Thoracic aorta (tissue), 2 donors: ENCODE measurements at regions not wholly inside any gene's neighbourhood (a gene's known extent, or its start where the extent isn't known, plus 50 kb on each side); places are given as distances from the start of the nearest gene placed in this dataset.

ENCODE experiments used
- ATAC-seq: fragments of 150-250 bp; one replicate; pipeline ENCODE4 v1.8.0; 2017; ENCODE audit warnings: low read depth; ENCODE audit not compliant: insufficient number of reproducible peaks, low FRiP score
- DNase-seq: peaks from one replicate; pipeline ENCODE4 v3.0.0-alpha.2; 2020; ENCODE audit warnings: low spot score
- H3K27ac ChIP-seq, 2 donors: fragments of 200-600 bp; sonication (generic); 1 replicate in 1 of 2; 2 replicates in 1 of 2; pipeline ENCODE4 v1.5.1; 2016; ENCODE audit warnings: mild to moderate bottlenecking in 2 of 2, moderate library complexity in 2 of 2
- H3K27me3 ChIP-seq: fragments of 200-600 bp; sonication (generic); replicated peaks from 2 replicates; pipeline ENCODE4 v1.6.0; 2016; ENCODE audit warnings: mild to moderate bottlenecking; ENCODE audit not compliant: insufficient read depth
- H3K36me3 ChIP-seq: fragments of 200-600 bp; sonication (generic); one replicate; pipeline ENCODE4 v1.5.1; 2016
- H3K4me1 ChIP-seq, 2 donors: fragments of 200-600 bp; sonication (generic); 1 replicate in 1 of 2; 2 replicates in 1 of 2; pipeline versions ENCODE4 v1.5.1 to v1.6.0; 2016; ENCODE audit warnings: low read depth in 2 of 2, mild to moderate bottlenecking in 1 of 2; ENCODE audit not compliant: control insufficient read depth in 1 of 2
- H3K4me3 ChIP-seq: fragments of 200-600 bp; sonication (generic); 2 replicates; pipeline ENCODE4 v1.5.1; 2016; ENCODE audit warnings: mild to moderate bottlenecking
- H3K9me3 ChIP-seq: fragments of 200-600 bp; sonication (generic); 2 replicates; pipeline ENCODE4 v1.5.1; 2016
- CTCF ChIP-seq: fragments of 200-600 bp; sonication (generic); IDR thresholded peaks from one replicate; pipeline ENCODE4 v1.5.1; 2019; ENCODE audit warnings: antibody characterized with exemption

- Histone ChIP-seq H3K27me3 (no peaks in the 10 kb centered on the region), H3K27ac (no peak overlapping the region), H3K4me3 (no peak overlapping the region), H3K9me3 (no peaks in the 10 kb centered on the region), H3K4me1 (peaks cover 0 to 2% of the 10 kb centered on the region in 2 donors), H3K36me3 (no peaks in the 10 kb centered on the region)
- ATAC-seq: no peak
- TF ChIP-seq CTCF: no peak
- DNase-seq: no peak
Measured at GRCh38 chr12:24278832-24279231, 329.4 kb upstream of the SOX5 start.

GRCh38 chr12:24270965-24271364, 321.5 kb upstream of the SOX5 start:
- no peak overlapping the region for H3K4me3 ChIP-seq

DNA sequence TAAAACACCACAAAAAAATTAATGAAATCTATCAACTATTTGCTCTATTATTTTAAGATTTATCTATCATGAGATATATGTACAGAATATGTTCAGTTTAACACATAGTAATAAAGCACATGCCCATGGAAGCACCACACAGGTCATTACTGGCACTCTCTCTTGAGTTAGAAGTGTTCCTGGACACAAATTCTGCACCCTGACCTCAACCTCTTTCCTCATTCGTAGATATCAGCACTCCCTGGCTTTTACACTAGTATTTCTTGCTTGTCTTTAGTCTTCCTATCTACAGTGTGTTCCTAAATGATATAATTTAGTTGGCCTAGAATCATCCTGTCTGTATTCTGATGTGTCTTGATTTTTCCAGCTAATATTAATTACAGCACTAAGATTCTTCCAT, 321.0 kb upstream of the SOX5 start:
- DNase-seq (no peak), ATAC-seq (no peak)
- no peak overlapping the region for H3K27ac ChIP-seq
- H3K9me3 ChIP-seq: no peaks in the 10 kb centered on the region
- H3K36me3 ChIP-seq: no peaks in the 10 kb centered on the region
- no peaks in the 10 kb centered on the region for H3K4me1 ChIP-seq
- no peak overlapping the region for H3K4me3 ChIP-seq
- no peak for TF ChIP-seq CTCF
- H3K27me3 ChIP-seq: no peaks in the 10 kb centered on the region

More at GRCh38 chr12:24270965-24271364, 321.5 kb upstream of the SOX5 start:
- ATAC-seq: no peak
- H3K27ac ChIP-seq: no peak overlapping the region
- no peak for DNase-seq
- no peaks in the 10 kb centered on the region for H3K4me1 ChIP-seq
- H3K36me3 ChIP-seq: no peaks in the 10 kb centered on the region
- H3K9me3 ChIP-seq: no peaks in the 10 kb centered on the region
- no peak for TF ChIP-seq CTCF
- no peaks in the 10 kb centered on the region for H3K27me3 ChIP-seq

DNA sequence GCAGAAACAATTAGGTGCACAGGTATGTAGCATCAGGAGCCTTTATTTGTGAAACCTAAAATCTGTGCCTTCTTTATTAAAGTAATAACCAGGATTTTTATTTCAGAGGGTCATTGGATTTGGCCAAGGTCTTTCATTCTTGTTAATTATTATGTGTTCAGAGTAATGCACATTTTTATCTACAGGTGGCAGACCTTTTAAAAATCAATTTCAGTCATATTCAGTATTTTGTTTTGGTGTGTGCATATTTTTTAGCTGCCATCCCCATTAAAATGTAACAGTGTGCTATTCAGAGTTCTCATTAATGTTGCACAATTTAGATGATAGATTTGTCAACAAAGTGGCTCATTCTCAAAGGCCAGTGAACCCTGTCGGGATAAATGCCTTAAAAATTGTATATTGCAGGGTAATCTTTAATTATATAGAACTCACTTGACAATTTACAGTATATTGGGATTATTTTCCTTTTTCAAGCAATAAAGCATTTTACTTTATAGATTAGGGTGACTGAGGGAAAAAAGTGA, 319.3 kb upstream of the SOX5 start:
- DNase-seq (no peak), ATAC-seq (no peak)
- Histone ChIP-seq H3K36me3 (no peaks in the 10 kb centered on the region), H3K27ac (no peak overlapping the region), H3K4me3 (no peak overlapping the region), H3K9me3 (no peaks in the 10 kb centered on the region), H3K27me3 (no peaks in the 10 kb centered on the region), H3K4me1 (no peaks in the 10 kb centered on the region)
- TF ChIP-seq CTCF: no peak

GRCh38 chr12:24266982-24267381, 317.5 kb upstream of the SOX5 start:
- no peak for TF ChIP-seq CTCF
- H3K4me3 ChIP-seq: no peak overlapping the region
- ATAC-seq (no peak), DNase-seq (no peak)
- H3K36me3 ChIP-seq: no peaks in the 10 kb centered on the region
- H3K27me3 ChIP-seq: no peaks in the 10 kb centered on the region
- H3K9me3 ChIP-seq: no peaks in the 10 kb centered on the region
- H3K27ac ChIP-seq: no peak overlapping the region
- no peaks in the 10 kb centered on the region for H3K4me1 ChIP-seq
